Astrocyte (in vitro differentiated cells and primary cell): ENCODE measurements at regions not wholly inside any gene's neighbourhood (a gene's known extent, or its start where the extent isn't known, plus 50 kb on each side); places are given as distances from the start of the nearest gene placed in this dataset.

ENCODE experiments used
- EZH2 ChIP-seq: IDR thresholded peaks from 2 replicates; pipeline ENCODE4 v1.6.1; 2012; ENCODE audit warnings: mild to moderate bottlenecking, low read length, inconsistent platforms; ENCODE audit not compliant: insufficient read depth
- TF ChIP-seq, protein P1 (sequence below): IDR thresholded peaks from 2 replicates; pipeline ENCODE4 v1.5.1; 2011; ENCODE audit warnings: low read depth, mild to moderate bottlenecking, inconsistent platforms, low read length, moderate library complexity; ENCODE audit not compliant: insufficient read depth

DNA sequence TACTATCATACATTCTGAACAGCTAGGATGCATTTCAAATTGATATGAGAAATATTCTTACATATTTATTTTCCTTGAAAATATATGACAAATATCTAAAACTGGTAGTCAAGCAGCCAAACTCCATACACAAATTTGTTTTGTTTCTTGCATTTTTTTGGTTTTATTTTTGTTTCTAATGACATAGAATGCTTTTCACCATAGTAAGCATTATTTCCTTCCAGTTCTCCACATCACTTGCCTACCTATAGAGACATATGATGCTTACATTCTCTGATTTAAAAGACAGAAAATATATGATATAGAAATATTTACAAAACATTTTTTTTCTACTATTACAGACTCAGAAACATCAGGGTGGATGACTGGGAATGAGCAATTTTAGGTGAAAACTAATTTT is 726.4 kb upstream of the ADGRL4 start:
- TF ChIP-seq, protein P1, sequence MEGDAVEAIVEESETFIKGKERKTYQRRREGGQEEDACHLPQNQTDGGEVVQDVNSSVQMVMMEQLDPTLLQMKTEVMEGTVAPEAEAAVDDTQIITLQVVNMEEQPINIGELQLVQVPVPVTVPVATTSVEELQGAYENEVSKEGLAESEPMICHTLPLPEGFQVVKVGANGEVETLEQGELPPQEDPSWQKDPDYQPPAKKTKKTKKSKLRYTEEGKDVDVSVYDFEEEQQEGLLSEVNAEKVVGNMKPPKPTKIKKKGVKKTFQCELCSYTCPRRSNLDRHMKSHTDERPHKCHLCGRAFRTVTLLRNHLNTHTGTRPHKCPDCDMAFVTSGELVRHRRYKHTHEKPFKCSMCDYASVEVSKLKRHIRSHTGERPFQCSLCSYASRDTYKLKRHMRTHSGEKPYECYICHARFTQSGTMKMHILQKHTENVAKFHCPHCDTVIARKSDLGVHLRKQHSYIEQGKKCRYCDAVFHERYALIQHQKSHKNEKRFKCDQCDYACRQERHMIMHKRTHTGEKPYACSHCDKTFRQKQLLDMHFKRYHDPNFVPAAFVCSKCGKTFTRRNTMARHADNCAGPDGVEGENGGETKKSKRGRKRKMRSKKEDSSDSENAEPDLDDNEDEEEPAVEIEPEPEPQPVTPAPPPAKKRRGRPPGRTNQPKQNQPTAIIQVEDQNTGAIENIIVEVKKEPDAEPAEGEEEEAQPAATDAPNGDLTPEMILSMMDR: no peak
- no peak for TF ChIP-seq EZH2
